ENCODE measurements at regions not wholly inside any gene's neighbourhood (a gene's known extent, or its start where the extent isn't known, plus 50 kb on each side); places are given as distances from the start of the nearest gene placed in this dataset.

- no peak overlapping the region for H2AFZ ChIP-seq (ENCODE audit: low read depth, low read length, poor library complexity, severe bottlenecking)
Measured at GRCh38 chr10:10479465-10479864, 538.2 kb upstream of the CELF2 start.

More at GRCh38 chr10:10479465-10479864, 538.2 kb upstream of the CELF2 start:
- DNase-seq (ENCODE audit: low read depth, low spot score) = no peak
- Histone ChIP-seq H3K9me2 (ENCODE audit: insufficient read depth) (no peaks in the 10 kb centered on the region), H3K9ac (ENCODE audit: low read length) (no peak overlapping the region), H3K9me3 (ENCODE audit: control insufficient read depth in 1 of 2, insufficient read depth in 1 of 2, low read depth in 1 of 2, low read length in 2 of 2) (peaks cover 0 to 31% of the 10 kb centered on the region in 2 experiments; a peak in 2 of 4 replicates), H3K4me2 (ENCODE audit: low read length) (no peak overlapping the region), H3K4me3 (replicated peaks in 1 of 2; ENCODE audit: low read depth in 1 of 2, low read length in 2 of 2) (no peak overlapping the region), H3K79me2 (ENCODE audit: insufficient read depth, low read length) (no peaks in the 10 kb centered on the region), H4K20me1 (ENCODE audit: insufficient read depth) (no peaks in the 10 kb centered on the region), H3K36me3 (ENCODE audit: control insufficient read depth in 1 of 2, insufficient read depth in 2 of 2, low read length in 2 of 2) (no peaks in the 10 kb centered on the region), H3K4me1 (ENCODE audit: control insufficient read depth in 1 of 2, insufficient read depth in 2 of 2, low read length in 2 of 2) (no peaks in the 10 kb centered on the region), H3K27ac (ENCODE audit: low read depth, low read length) (no peak overlapping the region), H3K27me3 (ENCODE audit: insufficient read depth, low read length) (no peaks in the 10 kb centered on the region)
- ChIA-PET RAD21 (ENCODE audit: low non-redundant PET in 1 of 2, low total read pairs in 2 of 2, uncharacterized antibody in 2 of 2, unreplicated experiment in 2 of 2) (no interaction called here), POLR2A (no interaction called here), CTCF (no interaction called here)
- no TSS peak for BruUV-seq (replicated peaks)
- intact Hi-C loops (cut with micrococcal nuclease) = no loop called here
- TF ChIP-seq JUND (IDR thresholded peaks at IDR 0.05) = no peak
- no peak for TF ChIP-seq RAD21 (IDR thresholded peaks at IDR 0.05; ENCODE audit: low read depth)
- TF ChIP-seq ZNF274 (IDR thresholded peaks at IDR 0.05; ENCODE audit: low read depth, low read length) = no peak
- TF ChIP-seq SIN3A (IDR thresholded peaks at IDR 0.05; ENCODE audit: low read depth) = no peak
- TF ChIP-seq ATF3 (IDR thresholded peaks at IDR 0.05) = no peak
- TF ChIP-seq YY1 (IDR thresholded peaks at IDR 0.05; ENCODE audit: extremely low read depth, insufficient replicate concordance, low read depth, low read length) = no peak
- no peak for TF ChIP-seq EGR1 (IDR thresholded peaks at IDR 0.05; ENCODE audit: low read depth)
- no peak for TF ChIP-seq CEBPB (IDR thresholded peaks at IDR 0.05; ENCODE audit: low read depth)
- no peak for TF ChIP-seq EZH2phosphoT487 (IDR thresholded peaks at IDR 0.05; ENCODE audit: borderline replicate concordance)
- no peak for TF ChIP-seq CTCF (IDR thresholded peaks at IDR 0.05 in 2 of 3, conservative IDR thresholded peaks at IDR 0.05 in 1 of 3; ENCODE audit: borderline replicate concordance in 1 of 3, insufficient read depth in 1 of 3, low read depth in 2 of 3, low read length in 2 of 3)
- TF ChIP-seq SP1 (IDR thresholded peaks at IDR 0.05; ENCODE audit: low read depth) = no peak
- TF ChIP-seq SRF (IDR thresholded peaks at IDR 0.05; ENCODE audit: low read depth) = no peak
- TF ChIP-seq, protein P1, sequence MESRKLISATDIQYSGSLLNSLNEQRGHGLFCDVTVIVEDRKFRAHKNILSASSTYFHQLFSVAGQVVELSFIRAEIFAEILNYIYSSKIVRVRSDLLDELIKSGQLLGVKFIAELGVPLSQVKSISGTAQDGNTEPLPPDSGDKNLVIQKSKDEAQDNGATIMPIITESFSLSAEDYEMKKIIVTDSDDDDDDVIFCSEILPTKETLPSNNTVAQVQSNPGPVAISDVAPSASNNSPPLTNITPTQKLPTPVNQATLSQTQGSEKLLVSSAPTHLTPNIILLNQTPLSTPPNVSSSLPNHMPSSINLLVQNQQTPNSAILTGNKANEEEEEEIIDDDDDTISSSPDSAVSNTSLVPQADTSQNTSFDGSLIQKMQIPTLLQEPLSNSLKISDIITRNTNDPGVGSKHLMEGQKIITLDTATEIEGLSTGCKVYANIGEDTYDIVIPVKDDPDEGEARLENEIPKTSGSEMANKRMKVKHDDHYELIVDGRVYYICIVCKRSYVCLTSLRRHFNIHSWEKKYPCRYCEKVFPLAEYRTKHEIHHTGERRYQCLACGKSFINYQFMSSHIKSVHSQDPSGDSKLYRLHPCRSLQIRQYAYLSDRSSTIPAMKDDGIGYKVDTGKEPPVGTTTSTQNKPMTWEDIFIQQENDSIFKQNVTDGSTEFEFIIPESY (IDR thresholded peaks at IDR 0.05; ENCODE audit: extremely low read depth, insufficient replicate concordance, low read length) = no peak
- no peak for TF ChIP-seq FOSL1 (IDR thresholded peaks at IDR 0.05; ENCODE audit: low read depth)
- ATAC-seq = no peak

Measured in HCT116 (cell line).